ENCODE measurements at regions not wholly inside any gene's neighbourhood (a gene's known extent, or its start where the extent isn't known, plus 50 kb on each side); places are given as distances from the start of the nearest gene placed in this dataset.

GRCh38 chr13:47277774-47278173, 380.9 kb upstream of the HTR2A start:
- no peak for DNase-seq

GRCh38 chr13:47268270-47268669, 371.4 kb upstream of the HTR2A start:
- Mint-ChIP-seq H3K4me1 (no peaks in the 10 kb centered on the region), H3K4me3 (no peak overlapping the region), H3K27ac (no peak overlapping the region)

More at GRCh38 chr13:47277774-47278173, 380.9 kb upstream of the HTR2A start:
- no peaks in the 10 kb centered on the region for H3K27me3 Mint-ChIP-seq (ENCODE audit: low read depth, poor library complexity)
- no peaks in the 10 kb centered on the region for H3K36me3 Mint-ChIP-seq (ENCODE audit: low read depth)
- H3K4me3 Mint-ChIP-seq, result no peak overlapping the region
- H3K9me3 Mint-ChIP-seq, result no peaks in the 10 kb centered on the region
- H3K4me1 Mint-ChIP-seq, result peaks cover 5% of the 10 kb centered on the region
- no peak overlapping the region for H3K27ac Mint-ChIP-seq
- no peak for TF ChIP-seq CTCF (IDR thresholded peaks at IDR 0.05)

GRCh38 chr13:47258384-47258783, 361.5 kb upstream of the HTR2A start:
- Mint-ChIP-seq H3K4me3 (no peak overlapping the region), H3K4me1 (no peaks in the 10 kb centered on the region), H3K9me3 (no peaks in the 10 kb centered on the region), H3K27me3 (ENCODE audit: low read depth, poor library complexity) (peaks cover 3% of the 10 kb centered on the region), H3K36me3 (ENCODE audit: low read depth) (no peaks in the 10 kb centered on the region), H3K27ac (no peak overlapping the region)
- no peak for TF ChIP-seq CTCF (IDR thresholded peaks at IDR 0.05)
- DNase-seq, result no peak

More at GRCh38 chr13:47268270-47268669, 371.4 kb upstream of the HTR2A start:
- TF ChIP-seq CTCF (IDR thresholded peaks at IDR 0.05), result no peak
- Mint-ChIP-seq H3K27me3 (ENCODE audit: low read depth, poor library complexity) (peaks cover 7% of the 10 kb centered on the region), H3K9me3 (peaks cover 6% of the 10 kb centered on the region), H3K36me3 (ENCODE audit: low read depth) (no peaks in the 10 kb centered on the region)
- no peak for DNase-seq

GRCh38 chr13:47256618-47257017, 359.8 kb upstream of the HTR2A start:
- Mint-ChIP-seq H3K9me3 (no peaks in the 10 kb centered on the region), H3K36me3 (ENCODE audit: low read depth) (no peaks in the 10 kb centered on the region), H3K4me3 (no peak overlapping the region), H3K27ac (no peak overlapping the region), H3K4me1 (no peaks in the 10 kb centered on the region), H3K27me3 (ENCODE audit: low read depth, poor library complexity) (peaks cover 3% of the 10 kb centered on the region)
- TF ChIP-seq CTCF (IDR thresholded peaks at IDR 0.05), result no peak
- no peak for DNase-seq

- no peak for DNase-seq
- Mint-ChIP-seq H3K36me3 (ENCODE audit: low read depth) (no peaks in the 10 kb centered on the region), H3K9me3 (no peaks in the 10 kb centered on the region), H3K4me3 (no peak overlapping the region), H3K27me3 (ENCODE audit: low read depth, poor library complexity) (peaks cover 3% of the 10 kb centered on the region), H3K4me1 (no peaks in the 10 kb centered on the region), H3K27ac (no peak overlapping the region)
- no peak for TF ChIP-seq CTCF (IDR thresholded peaks at IDR 0.05)
These were observed 355.8 kb upstream of the HTR2A start for GRCh38 chr13:47252627-47253026.

GRCh38 chr13:47251771-47252170, 354.9 kb upstream of the HTR2A start:
- no peak for TF ChIP-seq CTCF (IDR thresholded peaks at IDR 0.05)
- DNase-seq, result no peak
- Mint-ChIP-seq H3K36me3 (ENCODE audit: low read depth) (no peaks in the 10 kb centered on the region), H3K4me1 (no peaks in the 10 kb centered on the region), H3K27ac (no peak overlapping the region), H3K9me3 (no peaks in the 10 kb centered on the region), H3K4me3 (no peak overlapping the region), H3K27me3 (ENCODE audit: low read depth, poor library complexity) (peaks cover 3% of the 10 kb centered on the region)

Data from nephron progenitor cell (in vitro differentiated cells).